B cell (primary cell): ENCODE measurements at regions not wholly inside any gene's neighbourhood (a gene's known extent, or its start where the extent isn't known, plus 50 kb on each side); places are given as distances from the start of the nearest gene placed in this dataset.

Experiments
- ATAC-seq: fragments of 200-7000 bp; cut with Tn5 transposase; one replicate; pipeline ENCODE4 v1.10.0; 2021; ENCODE audit warnings: low read depth, mild to moderate bottlenecking, moderate number of reproducible peaks, moderate library complexity
- CTCF ChIA-PET: fragments of 350-600 bp; sonication (Branson Sonifier 250); formaldehyde crosslinking; loops from one replicate; lab custom pipeline; 2021; ENCODE audit warnings: antibody characterized with exemption, inconsistent platforms; lab: Charles Lee
- POLR2A ChIA-PET: fragments of 350-600 bp; sonication (Branson Sonifier 250); formaldehyde crosslinking; loops from one replicate; lab custom pipeline; 2021; ENCODE audit warnings: antibody characterized with exemption; lab: Charles Lee
- DNase-seq: peaks from one replicate; pipeline ENCODE4 v3.0.0; 2013
- H2AFZ ChIP-seq: 2 replicates; pipeline ENCODE4 v1.6.1; 2012; ENCODE audit warnings: mild to moderate bottlenecking, low read depth, low read length; ENCODE audit not compliant: insufficient read depth, poor library complexity, severe bottlenecking
- H3K27ac ChIP-seq, 2 donors: 1 replicate in 1 of 2; 2 replicates in 1 of 2; pipeline ENCODE4 v1.5.1; 2012 to 2013; ENCODE audit warnings: low read length in 2 of 2, mild to moderate bottlenecking in 2 of 2, moderate library complexity in 1 of 2
- H3K27me3 ChIP-seq, 4 experiments: fragments of 200-600 bp in 1 of 4; sonication (generic) in 1 of 4; replicated peaks in 1 of 4; 1 replicate in 2 of 4; 2 replicates in 2 of 4; pipeline versions ENCODE4 v1.6.1 to v1.7.0; 2013 to 2016; ENCODE audit warnings: low read length in 3 of 4, mild to moderate bottlenecking in 2 of 4, mixed read lengths in 1 of 4, moderate library complexity in 1 of 4; ENCODE audit not compliant: insufficient read depth in 4 of 4, control insufficient read depth in 3 of 4; ENCODE audit errors: control extremely low read depth in 1 of 4
- H3K36me3 ChIP-seq, 2 experiments: replicated peaks in 1 of 2; 1 replicate in 1 of 2; 2 replicates in 1 of 2; pipeline versions ENCODE4 v1.6.1 to v1.7.1; 2013; ENCODE audit warnings: low read length in 1 of 2; ENCODE audit not compliant: insufficient read depth in 2 of 2, control insufficient read depth in 1 of 2; ENCODE audit errors: control extremely low read depth in 1 of 2, extremely low read depth in 1 of 2
- H3K4me1 ChIP-seq, 2 donors: fragments of 200-600 bp in 1 of 2; sonication (generic) in 1 of 2; 1 replicate in 1 of 2; 2 replicates in 1 of 2; pipeline versions ENCODE4 v1.5.1 to v1.6.1; 2013 to 2017; ENCODE audit warnings: low read length in 2 of 2; ENCODE audit not compliant: control insufficient read depth in 2 of 2, insufficient read depth in 2 of 2
- H3K4me2 ChIP-seq: replicated peaks from 2 replicates; pipeline ENCODE3; 2012; ENCODE audit warnings: mild to moderate bottlenecking, low read depth, low read length; ENCODE audit not compliant: poor library complexity, severe bottlenecking
- H3K4me3 ChIP-seq, 5 experiments: fragments of 200-600 bp in 1 of 5; sonication (generic) in 1 of 5; 1 replicate in 3 of 5; 2 replicates in 2 of 5; pipeline versions ENCODE4 v1.5.1 to v1.7.0; 2011 to 2016; ENCODE audit warnings: low read length in 4 of 5, mild to moderate bottlenecking in 4 of 5, low read depth in 2 of 5, control low read depth in 1 of 5, moderate library complexity in 1 of 5; ENCODE audit not compliant: insufficient read depth in 1 of 5; ENCODE audit errors: control extremely low read depth in 1 of 5, extremely low read depth in 1 of 5
- H3K79me2 ChIP-seq: fragments of 200-600 bp; sonication (generic); one replicate; pipeline ENCODE4 v1.6.0; 2016; ENCODE audit warnings: low read length; ENCODE audit not compliant: control insufficient read depth, insufficient read depth
- H3K9ac ChIP-seq: fragments of 200-600 bp; sonication (generic); 2 replicates; pipeline ENCODE4 v1.6.1; 2017; ENCODE audit warnings: mild to moderate bottlenecking, low read length, moderate library complexity
- H3K9me3 ChIP-seq, 3 donors: one replicate each; pipeline versions ENCODE4 v1.6.1 to v1.7.1; 2013; ENCODE audit warnings: low read length in 2 of 3; ENCODE audit not compliant: control insufficient read depth in 2 of 3, insufficient read depth in 1 of 3; ENCODE audit errors: control extremely low read depth in 1 of 3
- H4K20me1 ChIP-seq: 2 replicates; pipeline ENCODE4 v1.6.0; 2012; ENCODE audit warnings: mild to moderate bottlenecking, low read length; ENCODE audit not compliant: insufficient read depth, control insufficient read depth, poor library complexity, severe bottlenecking
- H3K27ac Mint-ChIP-seq: one replicate; pipeline ENCODE4 v1.8.0; 2021; ENCODE audit warnings: mixed read lengths
- H3K27me3 Mint-ChIP-seq: one replicate; pipeline ENCODE4 v1.8.0; 2021; ENCODE audit warnings: mixed read lengths
- H3K4me1 Mint-ChIP-seq: one replicate; pipeline ENCODE4 v1.8.0; 2021; ENCODE audit warnings: mixed read lengths
- H3K4me3 Mint-ChIP-seq: one replicate; pipeline ENCODE4 v1.8.0; 2021; ENCODE audit warnings: mixed read lengths
- H3K9me3 Mint-ChIP-seq: one replicate; pipeline ENCODE4 v1.8.0; 2022; ENCODE audit warnings: mixed read lengths; ENCODE audit not compliant: insufficient read depth
- EZH2 ChIP-seq: IDR thresholded peaks from 2 replicates; pipeline ENCODE4 v1.6.1; 2012; ENCODE audit warnings: borderline replicate concordance, low read depth, mild to moderate bottlenecking, moderate library complexity, low read length; ENCODE audit not compliant: insufficient read depth, poor library complexity, severe bottlenecking
- WGBS: methylation state at CpG from one replicate; pipeline ENCODE4 v1.1.5; 2013; ENCODE audit warnings: missing lambda C conversion rate; ENCODE audit not compliant: insufficient coverage; 5-methylcytosine and 5-hydroxymethylcytosine counted together
- intact Hi-C: fragments of 100-400 bp; cut with micrococcal nuclease; formaldehyde crosslinking; loops from one replicate; pipeline ENCODE4 v1.10.0; 2022
- TF ChIP-seq, protein P1 (sequence below): fragments of 200-600 bp; IDR thresholded peaks from one replicate; pipeline ENCODE4 v1.8.0; 2022; ENCODE audit warnings: antibody characterized with exemption, mild to moderate bottlenecking

DNA sequence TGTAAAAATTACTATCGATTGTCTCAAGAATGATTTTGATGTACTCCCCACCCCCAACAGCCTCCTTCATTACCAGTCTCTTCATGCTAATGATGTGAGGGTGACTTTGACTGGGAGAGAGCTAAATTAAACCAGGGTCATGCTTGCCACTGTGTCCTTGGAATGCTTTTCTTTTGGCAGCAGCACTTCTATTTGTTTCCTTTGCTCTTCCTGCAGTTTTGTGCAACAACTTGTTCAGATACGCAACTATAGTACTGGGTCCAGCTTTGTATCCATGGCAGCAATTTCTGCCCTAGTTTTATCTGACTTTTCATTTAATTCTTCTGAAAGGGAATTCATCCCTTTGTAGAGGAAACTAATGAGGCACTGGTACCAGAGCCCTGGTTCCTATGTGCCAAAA, 2792.1 kb downstream of the PCDH9 start:
- WGBS: no CpG with 5 or more reads among the region's 2 CpGs
- no peaks in the 10 kb centered on the region for H4K20me1 ChIP-seq
- ATAC-seq (no peak), DNase-seq (no peak)
- H3K79me2 ChIP-seq: no peaks in the 10 kb centered on the region
- no peaks in the 10 kb centered on the region for H3K27me3 Mint-ChIP-seq
- no peak overlapping the region for H3K27ac ChIP-seq
- POLR2A ChIA-PET: no interaction called here
- TF ChIP-seq, protein P1, sequence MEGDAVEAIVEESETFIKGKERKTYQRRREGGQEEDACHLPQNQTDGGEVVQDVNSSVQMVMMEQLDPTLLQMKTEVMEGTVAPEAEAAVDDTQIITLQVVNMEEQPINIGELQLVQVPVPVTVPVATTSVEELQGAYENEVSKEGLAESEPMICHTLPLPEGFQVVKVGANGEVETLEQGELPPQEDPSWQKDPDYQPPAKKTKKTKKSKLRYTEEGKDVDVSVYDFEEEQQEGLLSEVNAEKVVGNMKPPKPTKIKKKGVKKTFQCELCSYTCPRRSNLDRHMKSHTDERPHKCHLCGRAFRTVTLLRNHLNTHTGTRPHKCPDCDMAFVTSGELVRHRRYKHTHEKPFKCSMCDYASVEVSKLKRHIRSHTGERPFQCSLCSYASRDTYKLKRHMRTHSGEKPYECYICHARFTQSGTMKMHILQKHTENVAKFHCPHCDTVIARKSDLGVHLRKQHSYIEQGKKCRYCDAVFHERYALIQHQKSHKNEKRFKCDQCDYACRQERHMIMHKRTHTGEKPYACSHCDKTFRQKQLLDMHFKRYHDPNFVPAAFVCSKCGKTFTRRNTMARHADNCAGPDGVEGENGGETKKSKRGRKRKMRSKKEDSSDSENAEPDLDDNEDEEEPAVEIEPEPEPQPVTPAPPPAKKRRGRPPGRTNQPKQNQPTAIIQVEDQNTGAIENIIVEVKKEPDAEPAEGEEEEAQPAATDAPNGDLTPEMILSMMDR: no peak
- no peak for TF ChIP-seq EZH2
- no peak overlapping the region for H2AFZ ChIP-seq
- no peaks in the 10 kb centered on the region for H3K4me1 Mint-ChIP-seq
- no peak overlapping the region for H3K4me3 Mint-ChIP-seq
- no peak overlapping the region for H3K27ac Mint-ChIP-seq
- no peak overlapping the region for H3K4me2 ChIP-seq
- intact Hi-C loops: no loop called here
- H3K27me3 ChIP-seq: no peaks in the 10 kb centered on the region
- CTCF ChIA-PET: no interaction called here
- H3K9me3 Mint-ChIP-seq: peaks cover 2% of the 10 kb centered on the region
- H3K36me3 ChIP-seq: no peaks in the 10 kb centered on the region
- H3K4me3 ChIP-seq: no peak overlapping the region
- H3K9ac ChIP-seq: no peak overlapping the region
- no peaks in the 10 kb centered on the region for H3K4me1 ChIP-seq
- no peaks in the 10 kb centered on the region for H3K9me3 ChIP-seq

- H3K4me1 Mint-ChIP-seq: no peaks in the 10 kb centered on the region
- Histone ChIP-seq H3K79me2 (no peaks in the 10 kb centered on the region), H3K36me3 (no peaks in the 10 kb centered on the region), H3K4me1 (no peaks in the 10 kb centered on the region), H3K9me3 (no peaks in the 10 kb centered on the region), H4K20me1 (no peaks in the 10 kb centered on the region), H3K27me3 (no peaks in the 10 kb centered on the region), H2AFZ (no peak overlapping the region), H3K4me2 (no peak overlapping the region), H3K9ac (no peak overlapping the region), H3K4me3 (no peak overlapping the region), H3K27ac (no peak overlapping the region)
- POLR2A ChIA-PET: no interaction called here
- no peaks in the 10 kb centered on the region for H3K27me3 Mint-ChIP-seq
- H3K27ac Mint-ChIP-seq: no peak overlapping the region
- CTCF ChIA-PET: no interaction called here
- no peaks in the 10 kb centered on the region for H3K9me3 Mint-ChIP-seq
- intact Hi-C loops: no loop called here
- ATAC-seq (no peak), DNase-seq (no peak)
- no peak for TF ChIP-seq EZH2
- TF ChIP-seq, protein P1: no peak
- H3K4me3 Mint-ChIP-seq: no peak overlapping the region
- no CpG with 5 or more reads among the region's 2 CpGs for WGBS
Measured at GRCh38 chr13:64429691-64430090, 2800.4 kb downstream of the PCDH9 start.
